ENCODE measurements at regions not wholly inside any gene's neighbourhood (a gene's known extent, or its start where the extent isn't known, plus 50 kb on each side); places are given as distances from the start of the nearest gene placed in this dataset.

DNA sequence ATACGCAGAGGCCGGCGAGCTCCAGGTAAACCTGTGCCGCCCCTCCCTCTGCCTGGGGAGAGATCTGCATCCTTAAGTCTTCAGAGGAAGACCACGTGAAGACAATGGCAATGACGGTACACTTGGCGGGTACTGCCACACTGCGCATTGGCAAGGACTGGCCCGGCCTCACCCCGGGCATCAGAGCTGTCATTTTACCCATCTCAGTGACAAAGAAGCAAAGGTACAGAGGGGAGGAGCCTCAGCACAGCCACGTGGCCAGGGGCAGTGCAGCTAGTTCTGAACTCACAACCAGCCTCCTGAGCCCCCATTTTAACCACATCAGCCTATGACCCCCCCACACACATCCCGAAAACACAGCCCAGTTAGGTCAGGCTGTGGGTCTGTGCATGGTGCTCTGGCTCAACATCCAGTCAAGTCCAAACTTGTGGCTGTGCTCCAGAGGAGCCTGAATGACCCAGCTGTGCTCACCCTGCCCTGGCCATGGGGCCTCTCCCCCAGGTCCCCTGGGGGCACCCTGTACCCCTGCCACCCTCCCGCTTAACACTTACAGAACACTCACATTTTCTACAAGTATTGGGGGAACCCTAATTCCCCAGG, 80.6 kb downstream of the C16orf95 start:
- TF ChIP-seq YY1 (IDR thresholded peaks at IDR 0.05; ENCODE audit: insufficient read depth, insufficient read length) (no peak), ZNF274 (IDR thresholded peaks at IDR 0.05; ENCODE audit: low read depth, low read length) (no peak), SUZ12 (IDR thresholded peaks at IDR 0.05; ENCODE audit: extremely low read depth, insufficient read depth, insufficient read length) (no peak)
- Histone ChIP-seq H3K36me3 (ENCODE audit: insufficient read depth, insufficient read length, low read length) (no peaks in the 10 kb centered on the region), H3K4me3 (ENCODE audit: insufficient read length, low read depth) (no peak overlapping the region), H3K27me3 (ENCODE audit: insufficient read depth, insufficient read length) (no peaks in the 10 kb centered on the region), H3K9ac (ENCODE audit: insufficient read length, low read depth) (no peak overlapping the region), H3K4me1 (ENCODE audit: insufficient read depth, insufficient read length) (peaks cover 5% of the 10 kb centered on the region), H3K9me3 (ENCODE audit: insufficient read depth, low read length) (peaks cover 9% of the 10 kb centered on the region; the same call in 1 of the 2 replicates)
- DNase-seq (ENCODE audit: low read depth, low spot score), result no peak

DNA sequence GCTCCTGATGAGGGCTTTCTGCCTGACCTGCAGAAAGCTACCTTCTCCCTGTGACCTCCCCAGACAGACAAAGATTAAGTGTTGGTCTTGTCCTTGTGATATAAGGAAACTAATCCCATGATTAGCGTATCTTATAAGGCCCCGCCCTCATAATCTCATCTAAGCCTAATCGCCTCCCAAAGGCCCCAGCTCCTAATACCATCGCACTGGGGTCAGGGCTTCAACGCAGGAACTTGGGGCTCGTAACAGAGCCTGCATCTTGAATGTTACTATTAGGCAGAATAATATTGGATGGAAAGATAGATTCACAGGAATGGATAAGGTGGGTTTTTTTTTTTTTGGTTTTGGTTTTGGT, 78.9 kb downstream of the C16orf95 start:
- no peaks in the 10 kb centered on the region for H3K27me3 ChIP-seq (ENCODE audit: insufficient read depth, insufficient read length)
- H3K36me3 ChIP-seq (ENCODE audit: insufficient read depth, insufficient read length, low read length), result no peaks in the 10 kb centered on the region
- DNase-seq (ENCODE audit: low read depth, low spot score), result no peak
- no peaks in the 10 kb centered on the region for H3K9me3 ChIP-seq (ENCODE audit: insufficient read depth, low read length)
- TF ChIP-seq ZNF274 (IDR thresholded peaks at IDR 0.05; ENCODE audit: low read depth, low read length) (no peak), SUZ12 (IDR thresholded peaks at IDR 0.05; ENCODE audit: extremely low read depth, insufficient read depth, insufficient read length) (no peak), YY1 (IDR thresholded peaks at IDR 0.05; ENCODE audit: insufficient read depth, insufficient read length) (no peak)
- H3K9ac ChIP-seq (ENCODE audit: insufficient read length, low read depth), result no peak overlapping the region
- H3K4me3 ChIP-seq (ENCODE audit: insufficient read length, low read depth), result no peak overlapping the region
- peaks cover 10% of the 10 kb centered on the region for H3K4me1 ChIP-seq (ENCODE audit: insufficient read depth, insufficient read length)

DNA sequence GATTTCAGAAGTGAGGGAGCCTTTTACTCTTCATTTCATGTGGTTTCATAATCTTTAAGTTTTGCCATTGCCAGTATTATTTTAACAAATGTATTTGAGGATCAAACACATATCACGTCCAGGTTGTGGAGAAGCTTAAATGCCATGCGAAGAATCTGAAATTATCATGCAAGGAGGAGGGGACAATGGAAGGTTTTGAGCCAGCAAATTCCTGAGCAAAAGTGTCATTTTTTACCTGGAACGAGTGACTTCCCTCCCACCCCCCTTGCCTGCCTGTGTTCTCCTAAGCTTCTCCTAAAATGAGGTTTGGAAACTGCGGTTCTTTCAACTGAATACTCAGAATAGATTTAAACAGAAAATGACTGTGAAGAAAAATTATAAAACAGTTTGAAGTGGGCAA, 77.6 kb downstream of the C16orf95 start:
- DNase-seq (ENCODE audit: low read depth, low spot score), result no peak
- Histone ChIP-seq H3K9me3 (ENCODE audit: insufficient read depth, low read length) (no peaks in the 10 kb centered on the region), H3K4me1 (ENCODE audit: insufficient read depth, insufficient read length) (peaks cover 9% of the 10 kb centered on the region), H3K36me3 (ENCODE audit: insufficient read depth, insufficient read length, low read length) (no peaks in the 10 kb centered on the region), H3K9ac (ENCODE audit: insufficient read length, low read depth) (no peak overlapping the region), H3K27me3 (ENCODE audit: insufficient read depth, insufficient read length) (no peaks in the 10 kb centered on the region), H3K4me3 (ENCODE audit: insufficient read length, low read depth) (no peak overlapping the region)
- TF ChIP-seq YY1 (IDR thresholded peaks at IDR 0.05; ENCODE audit: insufficient read depth, insufficient read length), result no peak
- TF ChIP-seq SUZ12 (IDR thresholded peaks at IDR 0.05; ENCODE audit: extremely low read depth, insufficient read depth, insufficient read length), result no peak
- no peak for TF ChIP-seq ZNF274 (IDR thresholded peaks at IDR 0.05; ENCODE audit: low read depth, low read length)

DNA sequence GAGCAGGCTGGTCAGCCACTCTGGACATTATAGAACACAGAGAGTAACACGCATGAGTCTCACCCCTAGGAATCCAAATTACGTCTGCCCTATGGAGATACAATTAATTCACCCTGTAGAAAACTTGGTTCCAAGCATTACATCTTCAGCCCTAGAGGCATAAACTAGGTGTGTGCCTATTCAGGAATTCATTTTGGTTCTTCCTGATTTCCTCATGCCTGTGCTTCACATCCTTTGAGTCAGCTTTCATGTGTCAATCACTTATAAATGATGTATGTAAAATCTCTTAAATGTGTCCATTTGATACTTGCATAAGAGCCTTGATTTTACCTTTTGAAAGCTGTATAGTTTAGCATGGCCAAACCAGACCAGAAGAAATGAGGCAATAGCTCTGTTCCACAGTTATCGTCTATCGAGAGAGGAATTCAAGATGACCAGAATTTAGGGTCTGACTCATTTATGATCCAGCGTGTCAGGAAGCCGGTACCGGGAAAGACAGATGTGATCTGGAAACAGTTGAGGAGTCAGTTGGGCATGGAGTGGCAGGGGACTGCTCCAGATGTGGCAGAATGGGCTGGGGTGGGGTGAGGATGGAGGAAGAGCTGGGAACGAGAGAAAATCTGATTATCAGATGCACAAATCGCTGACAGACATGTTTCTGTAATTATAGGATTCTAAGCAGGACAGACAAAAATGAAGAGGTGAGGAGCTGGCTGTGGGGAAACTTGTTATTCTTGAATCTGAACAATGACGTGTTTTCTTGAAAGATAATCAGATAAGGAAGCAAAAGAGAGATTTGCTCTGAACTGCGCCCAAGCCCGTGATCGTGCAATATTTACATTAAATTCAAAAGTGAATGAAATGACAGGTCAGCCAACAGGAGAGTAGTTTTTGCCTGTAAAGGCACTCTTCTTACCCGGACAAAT, 76.7 kb downstream of the C16orf95 start:
- Histone ChIP-seq H3K27me3 (ENCODE audit: insufficient read depth, insufficient read length) (no peaks in the 10 kb centered on the region), H3K36me3 (ENCODE audit: insufficient read depth, insufficient read length, low read length) (no peaks in the 10 kb centered on the region), H3K9me3 (ENCODE audit: insufficient read depth, low read length) (no peaks in the 10 kb centered on the region), H3K9ac (ENCODE audit: insufficient read length, low read depth) (no peak overlapping the region), H3K4me1 (ENCODE audit: insufficient read depth, insufficient read length) (peaks cover 7% of the 10 kb centered on the region), H3K4me3 (ENCODE audit: insufficient read length, low read depth) (no peak overlapping the region)
- TF ChIP-seq SUZ12 (IDR thresholded peaks at IDR 0.05; ENCODE audit: extremely low read depth, insufficient read depth, insufficient read length) (no peak), YY1 (IDR thresholded peaks at IDR 0.05; ENCODE audit: insufficient read depth, insufficient read length) (no peak), ZNF274 (IDR thresholded peaks at IDR 0.05; ENCODE audit: low read depth, low read length) (no peak)
- no peak for DNase-seq (ENCODE audit: low read depth, low spot score)

DNA sequence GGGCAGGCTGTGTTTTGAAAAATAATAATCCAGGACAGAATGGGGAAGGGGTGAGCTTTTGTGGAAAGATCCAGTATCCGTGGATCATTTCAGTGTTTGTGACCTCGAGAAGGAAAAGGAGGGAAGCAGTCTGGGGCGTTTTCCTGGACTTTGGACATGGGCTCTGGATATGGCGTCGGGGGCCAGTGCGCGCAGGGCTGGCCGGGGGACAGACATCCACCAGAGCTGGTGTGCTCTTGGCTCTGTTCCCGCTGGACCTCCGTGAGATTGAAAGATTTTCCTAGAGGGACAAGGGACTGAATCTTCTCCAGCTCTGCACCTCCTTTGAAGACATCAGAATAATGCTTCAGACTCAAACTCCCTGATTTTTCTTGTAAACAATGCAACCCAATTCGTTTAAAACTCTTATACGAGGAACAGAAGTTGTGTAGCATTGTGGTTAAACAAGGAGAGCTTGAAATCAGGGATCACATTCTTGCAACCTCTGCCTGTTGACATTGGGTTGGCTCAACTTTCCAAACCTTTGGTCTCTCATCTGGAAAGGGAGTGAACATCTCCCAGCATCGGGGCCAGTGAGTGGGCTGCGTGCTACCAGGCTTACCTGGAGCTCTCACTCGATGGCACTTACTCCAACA, 75.9 kb downstream of the C16orf95 start:
- H3K36me3 ChIP-seq (ENCODE audit: insufficient read depth, insufficient read length, low read length), result no peaks in the 10 kb centered on the region
- no peak overlapping the region for H3K4me3 ChIP-seq (ENCODE audit: insufficient read length, low read depth)
- no peak for DNase-seq (ENCODE audit: low read depth, low spot score)
- H3K9ac ChIP-seq (ENCODE audit: insufficient read length, low read depth), result no peak overlapping the region
- no peak for TF ChIP-seq SUZ12 (IDR thresholded peaks at IDR 0.05; ENCODE audit: extremely low read depth, insufficient read depth, insufficient read length)
- TF ChIP-seq ZNF274 (IDR thresholded peaks at IDR 0.05; ENCODE audit: low read depth, low read length), result no peak
- no peak for TF ChIP-seq YY1 (IDR thresholded peaks at IDR 0.05; ENCODE audit: insufficient read depth, insufficient read length)
- H3K9me3 ChIP-seq (ENCODE audit: insufficient read depth, low read length), result no peaks in the 10 kb centered on the region
- H3K27me3 ChIP-seq (ENCODE audit: insufficient read depth, insufficient read length), result no peaks in the 10 kb centered on the region
- peaks cover 7% of the 10 kb centered on the region for H3K4me1 ChIP-seq (ENCODE audit: insufficient read depth, insufficient read length)

DNA sequence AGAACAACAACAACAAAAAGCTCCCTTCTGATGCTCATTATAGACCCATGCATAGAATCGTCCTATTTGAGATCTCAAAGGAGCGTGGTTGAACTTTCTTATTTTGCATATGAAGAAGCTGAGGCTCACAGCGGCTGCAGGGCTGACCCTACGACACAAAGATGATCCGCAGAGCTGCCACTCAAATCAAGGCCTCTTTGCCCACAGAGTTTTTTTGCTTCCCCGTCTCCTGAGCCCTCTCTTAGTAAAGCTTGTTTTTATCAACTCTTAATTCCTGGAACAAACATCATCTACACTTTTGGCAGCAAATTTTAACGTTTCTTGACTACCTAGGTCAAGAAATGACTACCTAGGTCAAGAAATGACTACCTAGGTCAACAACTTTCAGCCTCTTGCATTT, 73.7 kb downstream of the C16orf95 start:
- Histone ChIP-seq H3K9me3 (ENCODE audit: insufficient read depth, low read length) (no peaks in the 10 kb centered on the region), H3K4me3 (ENCODE audit: insufficient read length, low read depth) (no peak overlapping the region), H3K27me3 (ENCODE audit: insufficient read depth, insufficient read length) (no peaks in the 10 kb centered on the region), H3K9ac (ENCODE audit: insufficient read length, low read depth) (no peak overlapping the region), H3K36me3 (ENCODE audit: insufficient read depth, insufficient read length, low read length) (no peaks in the 10 kb centered on the region), H3K4me1 (ENCODE audit: insufficient read depth, insufficient read length) (peaks cover 5% of the 10 kb centered on the region)
- peak; percentile 33 for DNase-seq (ENCODE audit: low read depth, low spot score)
- TF ChIP-seq SUZ12 (IDR thresholded peaks at IDR 0.05; ENCODE audit: extremely low read depth, insufficient read depth, insufficient read length), result no peak
- TF ChIP-seq YY1 (IDR thresholded peaks at IDR 0.05; ENCODE audit: insufficient read depth, insufficient read length), result no peak
- TF ChIP-seq ZNF274 (IDR thresholded peaks at IDR 0.05; ENCODE audit: low read depth, low read length), result no peak
